ENCODE measurements at regions not wholly inside any gene's neighbourhood (a gene's known extent, or its start where the extent isn't known, plus 50 kb on each side); places are given as distances from the start of the nearest gene placed in this dataset.
"Not testable (repeated sequence)": the region's sequence is repeated elsewhere in the genome, so short reads cannot be mapped to it uniquely, and the experiment has no call there.

DNA sequence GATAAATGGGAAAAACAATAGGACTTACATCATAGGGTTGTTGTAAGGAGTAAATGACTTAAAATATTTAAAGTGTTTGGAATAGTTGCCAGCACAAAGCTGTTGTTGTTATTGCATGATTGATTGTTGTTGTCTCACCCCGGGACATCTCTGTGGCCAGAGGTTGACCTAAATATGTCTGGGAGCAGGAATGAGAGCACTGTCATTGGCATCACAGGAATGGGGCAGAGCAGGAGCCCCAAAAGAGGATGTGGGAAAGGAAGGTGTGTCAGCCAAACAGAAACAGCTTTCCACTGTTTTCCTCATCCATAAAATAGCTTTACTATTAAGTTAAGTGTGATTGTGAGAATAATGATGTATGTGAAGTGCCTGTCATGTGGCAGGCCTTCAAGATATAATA, 121.6 kb downstream of the TMEM168 start:
- no peak for FAIRE-seq

DNA sequence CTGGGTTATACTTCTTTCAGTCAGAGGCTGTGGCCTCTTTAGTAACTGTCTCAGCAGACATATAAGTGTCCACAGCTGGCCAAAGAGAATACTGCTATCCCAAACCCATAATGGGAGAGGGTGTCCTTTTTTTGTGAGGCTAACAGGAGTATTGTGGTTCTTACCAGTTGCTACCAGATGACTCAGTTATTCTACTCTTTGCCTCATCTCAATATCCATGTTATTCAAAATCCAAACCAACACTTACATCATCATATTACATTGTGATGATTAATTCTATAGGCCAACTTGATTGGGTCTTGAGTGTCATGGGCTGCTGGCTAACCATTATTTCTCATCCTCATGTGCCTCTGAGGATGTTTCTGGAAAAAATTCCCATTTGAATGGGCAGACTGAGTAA, 120.9 kb downstream of the TMEM168 start:
- FAIRE-seq = no peak
- no peak for DNase-seq (ENCODE audit: low spot score in 2 of 2)

More for the DNA sequence above, 121.6 kb downstream of the TMEM168 start:
- no peak for DNase-seq (ENCODE audit: low spot score in 2 of 2)

- FAIRE-seq = no peak
- no peak for DNase-seq (ENCODE audit: low spot score in 2 of 2)
Measured at GRCh38 chr7:112670193-112670592, 120.0 kb downstream of the TMEM168 start.

DNA sequence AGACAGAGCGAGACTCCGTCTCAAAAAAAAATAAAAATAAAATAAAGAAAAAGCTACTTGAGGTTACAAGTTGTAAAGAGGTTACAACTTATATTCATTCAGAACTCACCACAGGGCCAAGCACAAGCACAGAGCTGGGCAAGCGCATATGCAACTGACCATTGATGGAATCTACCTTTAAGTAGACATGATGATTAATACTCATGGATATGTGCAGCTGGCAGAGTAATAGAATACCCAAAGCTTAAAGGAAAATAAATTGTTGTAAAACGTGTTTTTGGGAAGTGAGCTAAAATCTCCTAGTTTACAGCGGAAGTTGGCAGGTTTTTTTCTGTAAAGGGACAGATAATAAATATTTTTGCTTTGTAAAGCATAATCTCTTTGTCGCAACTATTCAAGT, 111.6 kb downstream of the TMEM168 start:
- FAIRE-seq = no peak
- DNase-seq (ENCODE audit: low spot score in 2 of 2) = no peak

- DNase-seq (ENCODE audit: low spot score in 2 of 2) = not testable (repeated sequence)
Measured at GRCh38 chr7:112689466-112690177, 100.6 kb downstream of the TMEM168 start.

DNA sequence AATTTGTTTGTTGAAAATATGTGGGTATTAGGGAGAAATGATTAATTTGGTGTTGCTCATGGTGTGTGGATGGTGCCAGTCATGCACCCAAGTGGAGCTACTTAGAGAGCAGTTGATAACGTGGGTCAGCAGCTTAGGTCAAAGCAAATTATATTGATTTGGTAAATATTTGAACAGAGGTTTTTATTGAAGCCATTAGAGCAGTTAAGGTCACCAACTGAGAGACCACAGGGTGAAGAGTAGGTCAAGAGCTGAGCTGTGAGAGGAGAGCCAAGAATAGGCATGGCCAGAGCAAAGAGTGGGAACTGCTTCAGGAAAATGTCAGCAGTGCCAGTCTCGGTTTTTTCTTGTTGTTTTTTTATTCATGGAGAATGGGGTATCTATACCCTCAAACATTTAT, 97.9 kb downstream of the TMEM168 start:
- DNase-seq (ENCODE audit: low spot score in 2 of 2) (no peak), FAIRE-seq (no peak)

More at GRCh38 chr7:112689466-112690177, 100.6 kb downstream of the TMEM168 start:
- not testable (repeated sequence) for FAIRE-seq

DNA sequence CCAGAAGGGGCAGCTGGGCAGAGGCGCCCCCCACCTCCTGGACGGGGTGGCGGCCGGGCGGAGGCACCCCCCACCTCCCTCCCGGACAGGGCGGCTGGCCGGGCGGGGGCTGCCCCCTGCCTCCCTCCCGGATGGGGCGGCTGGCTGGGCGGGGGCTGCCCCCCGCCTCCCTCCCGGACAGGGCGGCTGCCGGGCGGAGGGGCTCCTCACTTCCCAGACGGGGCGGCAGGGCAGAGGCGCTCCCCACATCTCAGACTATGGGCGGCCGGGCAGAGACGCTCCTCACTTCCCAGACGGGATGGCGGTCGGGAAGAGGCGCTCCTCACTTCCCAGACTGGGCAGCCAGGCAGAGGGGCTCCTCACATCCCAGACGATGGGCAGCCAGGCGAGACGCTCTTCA, 93.0 kb downstream of the TMEM168 start:
- not testable (repeated sequence) for DNase-seq (ENCODE audit: low spot score in 2 of 2); FAIRE-seq

DNA sequence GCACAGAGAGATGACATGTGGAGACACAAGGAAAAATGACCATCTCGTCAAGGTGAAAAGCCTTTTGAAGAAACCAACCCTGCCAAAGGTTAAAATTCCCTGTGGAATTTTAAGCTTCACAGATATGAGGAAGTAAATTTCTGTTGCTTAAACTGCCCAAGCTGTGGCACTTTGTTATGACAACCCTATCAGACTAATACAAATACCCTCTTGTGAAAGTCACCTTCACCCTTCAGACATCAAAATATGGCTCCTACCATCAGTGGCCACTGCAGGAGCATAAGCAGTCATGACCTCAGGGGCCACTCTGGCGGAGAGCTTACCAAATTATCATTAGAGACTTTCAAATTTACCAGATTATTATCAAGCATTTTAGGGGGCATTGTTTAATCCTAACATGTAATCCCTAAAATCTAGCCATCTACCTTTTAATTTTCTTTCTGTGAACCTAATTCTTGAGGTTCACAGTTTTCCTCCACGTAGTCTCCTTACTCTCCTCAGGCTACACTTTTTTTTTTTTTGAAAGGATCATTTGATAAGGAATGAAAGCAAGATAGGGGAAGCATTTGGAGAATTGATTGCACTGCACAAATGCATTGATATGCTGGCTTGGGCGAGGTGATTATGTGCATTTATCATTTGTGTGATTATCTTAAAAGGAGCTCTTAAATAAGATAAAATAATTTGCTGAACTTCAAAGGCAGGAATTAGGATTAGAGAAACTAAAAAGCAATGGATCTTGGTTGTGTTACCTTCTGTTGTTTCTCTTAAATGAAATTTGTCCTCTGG, 90.3 kb downstream of the TMEM168 start:
- DNase-seq (ENCODE audit: low spot score in 2 of 2) (no peak), FAIRE-seq (no peak)

- DNase-seq (ENCODE audit: low spot score in 2 of 2) (no peak), FAIRE-seq (no peak)
Measured at GRCh38 chr7:112701456-112701855, 88.7 kb downstream of the TMEM168 start.

DNA sequence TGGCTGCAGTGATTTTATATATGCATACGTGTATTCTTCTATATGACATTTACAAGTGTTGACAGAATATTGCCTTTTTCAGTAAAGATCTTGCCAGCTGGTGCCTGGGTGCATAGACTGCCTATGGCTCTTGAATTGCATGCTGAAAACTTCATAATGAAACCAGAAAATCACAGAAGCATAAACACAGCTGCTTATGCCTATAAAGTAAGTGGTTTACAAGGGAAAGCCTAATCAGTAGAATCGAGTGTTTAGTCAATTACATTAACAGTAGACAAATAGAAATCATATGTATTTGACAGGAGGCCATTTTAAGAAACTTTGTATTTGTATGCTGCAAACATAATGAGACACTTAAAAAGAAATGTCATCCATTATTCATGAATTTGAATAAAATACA, 82.5 kb downstream of the TMEM168 start:
- FAIRE-seq = no peak

GRCh38 chr7:112708236-112708635, 82.0 kb downstream of the TMEM168 start:
- FAIRE-seq = no peak

More for the DNA sequence above, 82.5 kb downstream of the TMEM168 start:
- no peak for DNase-seq (ENCODE audit: low spot score in 2 of 2)

More at GRCh38 chr7:112708236-112708635, 82.0 kb downstream of the TMEM168 start:
- no peak for DNase-seq (ENCODE audit: low spot score in 2 of 2)

Measured in frontal cortex (tissue), 3 donors.